AG09309 (cell line): ENCODE measurements at regions not wholly inside any gene's neighbourhood (a gene's known extent, or its start where the extent isn't known, plus 50 kb on each side); places are given as distances from the start of the nearest gene placed in this dataset.

Experiments
- DNase-seq: peaks from one replicate; pipeline ENCODE4 v3.0.0-alpha.2; 2010; ENCODE audit warnings: low read depth
- H3K4me3 ChIP-seq: 2 replicates; pipeline ENCODE4 v1.5.1; 2011; ENCODE audit warnings: mild to moderate bottlenecking, low read depth, low read length, moderate library complexity; ENCODE audit not compliant: control insufficient read depth
- TF ChIP-seq, protein P1 (sequence below): IDR thresholded peaks from 2 replicates; pipeline ENCODE4 v1.5.1; 2011; ENCODE audit warnings: mild to moderate bottlenecking, low read depth, low read length, inconsistent platforms; ENCODE audit not compliant: insufficient read depth, control insufficient read depth; ENCODE audit errors: missing control alignments

DNA sequence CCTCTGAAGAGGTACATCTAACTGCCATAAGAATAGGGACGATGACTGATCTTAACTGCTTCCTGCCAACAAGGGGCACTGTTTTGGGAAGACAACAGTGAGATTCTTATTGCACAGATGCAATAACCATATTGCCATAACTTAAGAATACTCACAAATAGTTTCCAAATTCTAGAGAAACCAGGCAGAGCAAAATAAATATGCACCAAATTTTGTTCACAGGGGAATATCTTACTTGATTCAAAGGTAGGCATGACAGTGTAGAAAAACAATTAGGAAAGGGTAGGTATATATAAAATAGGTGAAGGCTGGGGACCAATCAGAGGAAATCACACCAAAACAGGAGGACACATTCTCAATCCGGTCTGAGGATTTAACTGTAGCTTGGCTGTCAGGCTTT is 49.9 kb upstream of the CST7 start:
- TF ChIP-seq, protein P1, sequence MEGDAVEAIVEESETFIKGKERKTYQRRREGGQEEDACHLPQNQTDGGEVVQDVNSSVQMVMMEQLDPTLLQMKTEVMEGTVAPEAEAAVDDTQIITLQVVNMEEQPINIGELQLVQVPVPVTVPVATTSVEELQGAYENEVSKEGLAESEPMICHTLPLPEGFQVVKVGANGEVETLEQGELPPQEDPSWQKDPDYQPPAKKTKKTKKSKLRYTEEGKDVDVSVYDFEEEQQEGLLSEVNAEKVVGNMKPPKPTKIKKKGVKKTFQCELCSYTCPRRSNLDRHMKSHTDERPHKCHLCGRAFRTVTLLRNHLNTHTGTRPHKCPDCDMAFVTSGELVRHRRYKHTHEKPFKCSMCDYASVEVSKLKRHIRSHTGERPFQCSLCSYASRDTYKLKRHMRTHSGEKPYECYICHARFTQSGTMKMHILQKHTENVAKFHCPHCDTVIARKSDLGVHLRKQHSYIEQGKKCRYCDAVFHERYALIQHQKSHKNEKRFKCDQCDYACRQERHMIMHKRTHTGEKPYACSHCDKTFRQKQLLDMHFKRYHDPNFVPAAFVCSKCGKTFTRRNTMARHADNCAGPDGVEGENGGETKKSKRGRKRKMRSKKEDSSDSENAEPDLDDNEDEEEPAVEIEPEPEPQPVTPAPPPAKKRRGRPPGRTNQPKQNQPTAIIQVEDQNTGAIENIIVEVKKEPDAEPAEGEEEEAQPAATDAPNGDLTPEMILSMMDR = no peak
- DNase-seq = no peak
- no peak overlapping the region for H3K4me3 ChIP-seq
